HG03103 (cell line): ENCODE measurements at regions not wholly inside any gene's neighbourhood (a gene's known extent, or its start where the extent isn't known, plus 50 kb on each side); places are given as distances from the start of the nearest gene placed in this dataset.

Experiments used
- ATAC-seq: cut with Tn5 transposase; IDR thresholded peaks from one replicate; pipeline ENCODE4 v1.9.1; 2021; ENCODE audit warnings: low read depth; ENCODE audit not compliant: unreplicated experiment

DNA sequence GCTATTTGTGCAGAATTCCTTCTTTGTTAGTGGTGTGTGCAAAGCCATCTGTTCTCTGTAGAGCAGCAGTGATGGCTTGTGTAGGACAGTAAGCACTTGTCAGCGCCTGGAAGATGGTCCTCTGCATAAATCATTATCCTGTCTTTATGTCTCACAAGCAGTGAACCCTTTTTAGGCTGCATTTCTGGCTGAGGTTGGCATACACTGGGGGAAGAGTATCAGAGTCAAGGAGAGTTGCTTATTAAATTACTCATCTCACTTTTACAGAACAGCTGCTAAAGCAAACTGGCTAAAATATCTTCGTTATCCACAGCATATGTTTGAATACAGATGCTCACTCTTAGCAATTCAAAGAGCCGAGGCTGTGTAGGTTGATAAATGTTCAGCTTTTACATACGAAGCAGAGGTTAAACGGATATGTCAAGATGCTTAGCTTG, 54.6 kb upstream of the NCAM2 start:
- no peak for ATAC-seq

GRCh38 chr21:20944139-20944538, 54.1 kb upstream of the NCAM2 start:
- ATAC-seq: no peak

GRCh38 chr21:20946701-20947100, 51.5 kb upstream of the NCAM2 start:
- no peak for ATAC-seq
